Mesenchymal stem cell (in vitro differentiated cells and primary cell): ENCODE measurements at regions not wholly inside any gene's neighbourhood (a gene's known extent, or its start where the extent isn't known, plus 50 kb on each side); places are given as distances from the start of the nearest gene placed in this dataset.

Experiments
- DNase-seq: peaks from one replicate; pipeline ENCODE4 v3.0.0-alpha.2; 2013
- H2AFZ ChIP-seq: one replicate; pipeline ENCODE4 v1.6.1; 2013; ENCODE audit warnings: low read depth, mild to moderate bottlenecking, control low read depth, inconsistent platforms, low read length, moderate library complexity
- H2AK5ac ChIP-seq: 2 replicates; pipeline ENCODE4 v1.6.1; 2013; ENCODE audit warnings: low read length, moderate library complexity, mild to moderate bottlenecking, inconsistent platforms; ENCODE audit not compliant: severe bottlenecking
- H2BK120ac ChIP-seq: one replicate; pipeline ENCODE4 v1.6.1; 2013; ENCODE audit warnings: low read depth, mild to moderate bottlenecking, inconsistent platforms, low read length, moderate library complexity
- H2BK12ac ChIP-seq, 2 experiments: one replicate each; pipeline ENCODE4 v1.6.1; 2013; ENCODE audit warnings: inconsistent platforms in 2 of 2, low read length in 2 of 2, mild to moderate bottlenecking in 2 of 2, moderate library complexity in 2 of 2, control low read depth in 1 of 2
- H2BK15ac ChIP-seq: one replicate; pipeline ENCODE4 v1.6.1; 2013; ENCODE audit warnings: mild to moderate bottlenecking, low read depth, inconsistent platforms; ENCODE audit not compliant: poor library complexity, severe bottlenecking
- H2BK5ac ChIP-seq: 2 replicates; pipeline ENCODE4 v1.6.1; 2013; ENCODE audit warnings: low read depth, mild to moderate bottlenecking, low read length, control low read depth, inconsistent platforms; ENCODE audit not compliant: poor library complexity, severe bottlenecking
- H3K14ac ChIP-seq, 2 experiments: one replicate each; pipeline ENCODE4 v1.6.1; 2013; ENCODE audit warnings: inconsistent platforms in 2 of 2, low read length in 2 of 2, control low read depth in 1 of 2, mild to moderate bottlenecking in 1 of 2, moderate library complexity in 1 of 2
- H3K18ac ChIP-seq, 2 experiments: one replicate each; pipeline ENCODE4 v1.6.1; 2013; ENCODE audit warnings: inconsistent platforms in 2 of 2, low read length in 2 of 2, control low read depth in 1 of 2, low read depth in 1 of 2, mild to moderate bottlenecking in 1 of 2
- H3K23ac ChIP-seq, 2 experiments: one replicate each; pipeline ENCODE4 v1.6.1; 2013; ENCODE audit warnings: inconsistent platforms in 2 of 2, low read length in 2 of 2, mild to moderate bottlenecking in 2 of 2, moderate library complexity in 2 of 2, control low read depth in 1 of 2
- H3K27ac ChIP-seq: 2 replicates; pipeline ENCODE4 v1.5.1; 2013; ENCODE audit warnings: mild to moderate bottlenecking, moderate library complexity, low read length, control low read depth, inconsistent platforms; ENCODE audit not compliant: poor library complexity, severe bottlenecking
- H3K27me3 ChIP-seq, 2 experiments: 2 replicates each; pipeline versions ENCODE4 v1.6.1 to v1.7.0; 2013; ENCODE audit warnings: low read length in 2 of 2, mild to moderate bottlenecking in 2 of 2, moderate library complexity in 2 of 2, control low read depth in 1 of 2, inconsistent platforms in 1 of 2; ENCODE audit not compliant: control insufficient read depth in 1 of 2, insufficient read depth in 1 of 2
- H3K36me3 ChIP-seq, 2 experiments: 2 replicates each; pipeline versions ENCODE4 v1.6.1 to v1.7.0; 2013; ENCODE audit warnings: low read length in 2 of 2, control low read depth in 1 of 2, inconsistent platforms in 1 of 2, low read depth in 1 of 2, mild to moderate bottlenecking in 1 of 2; ENCODE audit not compliant: insufficient read depth in 2 of 2, control insufficient read depth in 1 of 2
- H3K4ac ChIP-seq, 2 experiments: one replicate each; pipeline ENCODE4 v1.6.1; 2013; ENCODE audit warnings: inconsistent platforms in 2 of 2, low read length in 2 of 2, mild to moderate bottlenecking in 2 of 2, moderate library complexity in 2 of 2, control low read depth in 1 of 2, low read depth in 1 of 2
- H3K4me1 ChIP-seq: 2 replicates; pipeline ENCODE4 v1.6.1; 2013; ENCODE audit warnings: low read depth, low read length, control low read depth; ENCODE audit not compliant: control insufficient read depth, insufficient read depth
- H3K4me2 ChIP-seq: 2 replicates; pipeline ENCODE4 v1.6.1; 2013; ENCODE audit warnings: low read length, mild to moderate bottlenecking, inconsistent platforms; ENCODE audit not compliant: poor library complexity, severe bottlenecking
- H3K4me3 ChIP-seq, 2 experiments: 2 replicates each; pipeline versions ENCODE4 v1.5.1 to v1.7.0; 2013; ENCODE audit warnings: low read length in 2 of 2, mild to moderate bottlenecking in 2 of 2, control low read depth in 1 of 2, low read depth in 1 of 2; ENCODE audit not compliant: insufficient read depth in 1 of 2
- H3K79me1 ChIP-seq: replicated peaks from 2 replicates; pipeline ENCODE4 v1.6.1; 2013; ENCODE audit warnings: mild to moderate bottlenecking, control low read depth, low read length, inconsistent platforms; ENCODE audit not compliant: poor library complexity, severe bottlenecking
- H3K9ac ChIP-seq: 2 replicates; pipeline ENCODE4 v1.7.0; 2013; ENCODE audit warnings: mild to moderate bottlenecking, low read length, moderate library complexity
- H3K9me3 ChIP-seq: 2 replicates; pipeline ENCODE4 v1.7.0; 2013; ENCODE audit warnings: mild to moderate bottlenecking, low read length; ENCODE audit not compliant: control insufficient read depth
- H4K8ac ChIP-seq: one replicate; pipeline ENCODE4 v1.6.1; 2013; ENCODE audit warnings: inconsistent platforms, mild to moderate bottlenecking, low read length, moderate library complexity
- H4K91ac ChIP-seq: one replicate; pipeline ENCODE4 v1.6.1; 2013; ENCODE audit warnings: mild to moderate bottlenecking, low read length, inconsistent platforms
- WGBS: methylation state at CpG from one replicate; pipeline ENCODE4 v1.1.7; 2013; ENCODE audit warnings: mixed read lengths; 5-methylcytosine and 5-hydroxymethylcytosine counted together

GRCh38 chr17:17416400-17417360 lies 60.1 kb upstream of the MED9 start:
- Histone ChIP-seq H3K14ac (no peak overlapping the region), H2BK15ac (no peak overlapping the region), H2AK5ac (no peak overlapping the region), H4K91ac (no peak overlapping the region), H3K79me1 (no peaks in the 10 kb centered on the region), H3K4ac (peak overlapping the region in 1 of 2 experiments; percentile 58), H2BK120ac (no peak overlapping the region), H2BK5ac (no peak overlapping the region), H3K9me3 (no peaks in the 10 kb centered on the region), H3K9ac (peak overlapping the region; percentile 49), H2AFZ (peak overlapping the region; percentile 54), H3K27me3 (no peaks in the 10 kb centered on the region), H3K4me1 (peaks cover 4% of the 10 kb centered on the region), H3K4me2 (no peak overlapping the region), H4K8ac (peak overlapping the region; percentile 80), H3K23ac (no peak overlapping the region), H3K36me3 (no peaks in the 10 kb centered on the region), H3K27ac (no peak overlapping the region), H3K18ac (peak overlapping the region; percentile 53 to 86), H2BK12ac (peak overlapping the region; percentile 47 to 80), H3K4me3 (no peak overlapping the region)
- WGBS: 83% methylated on average over 14 of the region's 16 CpGs
- DNase-seq: peak; percentile 71

- Histone ChIP-seq H3K9ac (no peak overlapping the region), H4K8ac (no peak overlapping the region), H3K14ac (no peak overlapping the region), H3K4me1 (peaks cover 4% of the 10 kb centered on the region), H3K9me3 (no peaks in the 10 kb centered on the region), H3K4me2 (no peak overlapping the region), H3K4ac (peak overlapping the region in 1 of 2 experiments; percentile 42), H3K79me1 (no peaks in the 10 kb centered on the region), H3K27me3 (no peaks in the 10 kb centered on the region), H3K23ac (no peak overlapping the region), H4K91ac (no peak overlapping the region), H2AFZ (no peak overlapping the region), H3K27ac (no peak overlapping the region), H3K36me3 (no peaks in the 10 kb centered on the region), H3K4me3 (no peak overlapping the region), H2BK15ac (no peak overlapping the region), H2BK120ac (no peak overlapping the region), H2BK5ac (no peak overlapping the region), H2BK12ac (no peak overlapping the region), H3K18ac (no peak overlapping the region), H2AK5ac (no peak overlapping the region)
- no peak for DNase-seq
- 85% methylated on average over 5 of the region's 5 CpGs for WGBS
Observed at GRCh38 chr17:17417718-17418181, 59.0 kb upstream of the MED9 start.

GRCh38 chr17:17419166-17419565 lies 57.6 kb upstream of the MED9 start:
- DNase-seq: no peak
- H3K4me1 ChIP-seq: peaks cover 4% of the 10 kb centered on the region
- no peak overlapping the region for H2BK12ac ChIP-seq
- H3K79me1 ChIP-seq: no peaks in the 10 kb centered on the region
- H3K4me2 ChIP-seq: no peak overlapping the region
- H2AFZ ChIP-seq: no peak overlapping the region
- no peaks in the 10 kb centered on the region for H3K9me3 ChIP-seq
- H2BK120ac ChIP-seq: no peak overlapping the region
- 86% methylated on average over 2 of the region's 2 CpGs for WGBS
- H4K91ac ChIP-seq: no peak overlapping the region
- H3K4me3 ChIP-seq: no peak overlapping the region
- no peaks in the 10 kb centered on the region for H3K36me3 ChIP-seq
- no peak overlapping the region for H3K23ac ChIP-seq
- no peak overlapping the region for H2BK15ac ChIP-seq
- H4K8ac ChIP-seq: no peak overlapping the region
- H3K9ac ChIP-seq: no peak overlapping the region
- H3K27me3 ChIP-seq: no peaks in the 10 kb centered on the region
- no peak overlapping the region for H3K27ac ChIP-seq
- H3K18ac ChIP-seq: no peak overlapping the region
- no peak overlapping the region for H2BK5ac ChIP-seq
- H3K14ac ChIP-seq: no peak overlapping the region
- H2AK5ac ChIP-seq: no peak overlapping the region
- H3K4ac ChIP-seq: no peak overlapping the region

DNA sequence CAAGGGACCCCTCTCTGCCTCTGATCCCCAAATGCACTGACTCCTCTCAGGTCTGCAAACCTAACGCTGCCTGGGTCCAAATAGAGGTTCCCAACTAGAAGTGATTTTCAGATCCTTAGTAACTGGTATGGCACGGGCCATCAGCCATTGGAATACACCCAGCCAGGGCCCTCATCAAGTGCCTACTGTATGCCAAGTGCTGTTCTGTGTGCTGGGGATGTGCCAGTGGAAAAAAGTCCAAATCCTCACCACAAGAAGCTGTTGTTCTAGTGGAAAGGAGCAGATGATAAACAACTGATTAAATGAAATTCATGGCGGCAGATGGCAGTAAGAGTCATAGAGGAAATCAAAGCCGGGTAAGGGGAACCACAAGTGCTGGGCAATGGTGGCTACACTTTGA lies 57.2 kb upstream of the MED9 start:
- WGBS: 94% methylated on average over 4 of the region's 4 CpGs
- no peak overlapping the region for H2AK5ac ChIP-seq
- H4K91ac ChIP-seq: no peak overlapping the region
- no peaks in the 10 kb centered on the region for H3K27me3 ChIP-seq
- H3K27ac ChIP-seq: no peak overlapping the region
- DNase-seq: no peak
- no peak overlapping the region for H3K4me3 ChIP-seq
- H3K9me3 ChIP-seq: no peaks in the 10 kb centered on the region
- H3K9ac ChIP-seq: no peak overlapping the region
- H3K18ac ChIP-seq: no peak overlapping the region
- H3K4me1 ChIP-seq: peaks cover 4% of the 10 kb centered on the region
- H2BK15ac ChIP-seq: no peak overlapping the region
- H2AFZ ChIP-seq: no peak overlapping the region
- no peak overlapping the region for H3K23ac ChIP-seq
- H4K8ac ChIP-seq: no peak overlapping the region
- H2BK12ac ChIP-seq: no peak overlapping the region
- no peaks in the 10 kb centered on the region for H3K79me1 ChIP-seq
- H3K4ac ChIP-seq: no peak overlapping the region
- H3K36me3 ChIP-seq: no peaks in the 10 kb centered on the region
- H2BK120ac ChIP-seq: no peak overlapping the region
- no peak overlapping the region for H2BK5ac ChIP-seq
- H3K14ac ChIP-seq: no peak overlapping the region
- H3K4me2 ChIP-seq: no peak overlapping the region
